Astrocyte (in vitro differentiated cells and primary cell): ENCODE measurements at regions not wholly inside any gene's neighbourhood (a gene's known extent, or its start where the extent isn't known, plus 50 kb on each side); places are given as distances from the start of the nearest gene placed in this dataset.
"Not testable (repeated sequence)": the region's sequence is repeated elsewhere in the genome, so short reads cannot be mapped to it uniquely, and the experiment has no call there.

Source experiments
- DNase-seq: peaks from one replicate; pipeline ENCODE4 v3.0.0-alpha.2; 2010; ENCODE audit warnings: low read depth
- FAIRE-seq: peaks from 2 replicates; lab custom pipeline; 2011; peaks lifted over from hg19 to GRCh38; lab: Jason Lieb, UNC
- H2AFZ ChIP-seq: 2 replicates; pipeline ENCODE4 v1.6.0; 2012; ENCODE audit warnings: low read depth, low read length, inconsistent platforms
- H3K27ac ChIP-seq: 2 replicates; pipeline ENCODE4 v1.5.1; 2011; ENCODE audit warnings: low read depth, low read length, inconsistent platforms
- H3K27me3 ChIP-seq: 2 replicates; pipeline ENCODE4 v1.6.0; 2011; ENCODE audit warnings: low read length, inconsistent platforms; ENCODE audit not compliant: insufficient read depth
- H3K36me3 ChIP-seq: 2 replicates; pipeline ENCODE4 v1.5.1; 2011; ENCODE audit warnings: low read length, inconsistent platforms; ENCODE audit not compliant: insufficient read depth
- H3K4me1 ChIP-seq: 2 replicates; pipeline ENCODE4 v1.5.1; 2011; ENCODE audit warnings: low read length, inconsistent platforms; ENCODE audit not compliant: insufficient read depth
- H3K4me2 ChIP-seq: 2 replicates; pipeline ENCODE4 v1.6.0; 2012; ENCODE audit warnings: low read length, inconsistent platforms
- H3K4me3 ChIP-seq: 2 replicates; pipeline ENCODE4 v1.5.1; 2011; ENCODE audit warnings: low read depth, mild to moderate bottlenecking, low read length, inconsistent platforms; ENCODE audit not compliant: insufficient read depth
- H3K79me2 ChIP-seq: 2 replicates; pipeline ENCODE4 v1.6.0; 2012; ENCODE audit warnings: mild to moderate bottlenecking, low read length, inconsistent platforms; ENCODE audit not compliant: insufficient read depth
- H3K9ac ChIP-seq: 2 replicates; pipeline ENCODE4 v1.6.0; 2012; ENCODE audit warnings: mild to moderate bottlenecking, low read length, inconsistent platforms
- H3K9me3 ChIP-seq: 2 replicates; pipeline ENCODE4 v1.5.1; 2012; ENCODE audit warnings: low read depth, mild to moderate bottlenecking, low read length, inconsistent platforms; ENCODE audit not compliant: insufficient read depth
- H4K20me1 ChIP-seq: 2 replicates; pipeline ENCODE4 v1.6.0; 2012; ENCODE audit warnings: low read length, inconsistent platforms; ENCODE audit not compliant: insufficient read depth
- H3K27ac Mint-ChIP-seq: one replicate; pipeline ENCODE4 v1.8.0; 2021; ENCODE audit warnings: mild to moderate bottlenecking, mixed read lengths; ENCODE audit not compliant: unreplicated experiment
- H3K27me3 Mint-ChIP-seq: one replicate; pipeline ENCODE4 v1.8.0; 2021; ENCODE audit warnings: low read depth, mixed read lengths; ENCODE audit not compliant: unreplicated experiment
- H3K36me3 Mint-ChIP-seq: one replicate; pipeline ENCODE4 v1.8.0; 2021; ENCODE audit warnings: low read depth, mixed read lengths; ENCODE audit not compliant: unreplicated experiment
- H3K4me1 Mint-ChIP-seq: one replicate; pipeline ENCODE4 v1.8.0; 2021; ENCODE audit warnings: low read depth, mixed read lengths; ENCODE audit not compliant: unreplicated experiment
- H3K4me3 Mint-ChIP-seq: one replicate; pipeline ENCODE4 v1.8.0; 2021; ENCODE audit warnings: mild to moderate bottlenecking, moderate library complexity, mixed read lengths; ENCODE audit not compliant: unreplicated experiment
- H3K9me3 Mint-ChIP-seq: one replicate; pipeline ENCODE4 v1.8.0; 2021; ENCODE audit warnings: mild to moderate bottlenecking, mixed read lengths; ENCODE audit not compliant: unreplicated experiment
- CTCF ChIP-seq: IDR thresholded peaks from 2 replicates; pipeline ENCODE4 v1.5.1; 2011; ENCODE audit warnings: low read depth, mild to moderate bottlenecking, inconsistent platforms, low read length, moderate library complexity; ENCODE audit not compliant: insufficient read depth
- EZH2 ChIP-seq: IDR thresholded peaks from 2 replicates; pipeline ENCODE4 v1.6.1; 2012; ENCODE audit warnings: mild to moderate bottlenecking, low read length, inconsistent platforms; ENCODE audit not compliant: insufficient read depth

DNA sequence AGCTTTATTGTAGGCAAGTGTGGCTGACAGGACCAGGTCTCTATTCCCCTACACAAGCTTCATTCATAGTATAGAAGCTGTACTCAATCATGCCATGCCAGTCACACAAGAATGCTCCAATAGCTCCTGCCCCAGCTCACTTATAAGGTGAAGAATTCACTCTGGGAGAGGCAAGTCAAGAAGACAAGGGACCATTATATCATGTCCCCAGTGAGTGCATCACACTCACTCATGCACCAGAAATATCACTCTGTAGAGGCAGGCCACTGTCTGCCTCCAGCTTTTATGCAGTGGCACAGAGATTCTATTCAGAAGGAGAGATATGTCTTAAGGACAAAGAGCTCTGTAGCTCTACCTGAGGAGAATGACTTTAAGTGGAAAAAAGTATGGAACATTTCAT is 263.2 kb downstream of the GJA1 start:
- no peaks in the 10 kb centered on the region for H3K27me3 ChIP-seq
- Mint-ChIP-seq H3K27me3 (no peaks in the 10 kb centered on the region), H3K4me1 (peaks cover 28% of the 10 kb centered on the region), H3K4me3 (no peak overlapping the region), H3K27ac (no peak overlapping the region), H3K36me3 (no peaks in the 10 kb centered on the region), H3K9me3 (peaks cover 3% of the 10 kb centered on the region)
- no peak overlapping the region for H2AFZ ChIP-seq
- no peak overlapping the region for H3K4me2 ChIP-seq
- H3K9me3 ChIP-seq, result no peaks in the 10 kb centered on the region
- FAIRE-seq, result no peak
- DNase-seq, result no peak
- H3K27ac ChIP-seq, result no peak overlapping the region
- H3K4me3 ChIP-seq, result no peak overlapping the region
- TF ChIP-seq EZH2 (no peak), CTCF (no peak)
- no peak overlapping the region for H3K9ac ChIP-seq
- peaks cover 16% of the 10 kb centered on the region for H3K4me1 ChIP-seq
- no peaks in the 10 kb centered on the region for H3K79me2 ChIP-seq
- no peaks in the 10 kb centered on the region for H4K20me1 ChIP-seq
- no peaks in the 10 kb centered on the region for H3K36me3 ChIP-seq

GRCh38 chr6:121703129-121703528 is 267.7 kb downstream of the GJA1 start:
- H2AFZ ChIP-seq, H3K27ac Mint-ChIP-seq, H3K27me3 ChIP-seq, H3K4me1 Mint-ChIP-seq, H3K4me3 Mint-ChIP-seq, H3K9me3 Mint-ChIP-seq, H3K4me1 ChIP-seq, H3K9me3 ChIP-seq, H3K27ac ChIP-seq, H3K79me2 ChIP-seq, H3K36me3 Mint-ChIP-seq, FAIRE-seq, H4K20me1 ChIP-seq, H3K27me3 Mint-ChIP-seq, H3K4me2 ChIP-seq, H3K9ac ChIP-seq, H3K36me3 ChIP-seq, H3K4me3 ChIP-seq, DNase-seq: not testable (repeated sequence)

DNA sequence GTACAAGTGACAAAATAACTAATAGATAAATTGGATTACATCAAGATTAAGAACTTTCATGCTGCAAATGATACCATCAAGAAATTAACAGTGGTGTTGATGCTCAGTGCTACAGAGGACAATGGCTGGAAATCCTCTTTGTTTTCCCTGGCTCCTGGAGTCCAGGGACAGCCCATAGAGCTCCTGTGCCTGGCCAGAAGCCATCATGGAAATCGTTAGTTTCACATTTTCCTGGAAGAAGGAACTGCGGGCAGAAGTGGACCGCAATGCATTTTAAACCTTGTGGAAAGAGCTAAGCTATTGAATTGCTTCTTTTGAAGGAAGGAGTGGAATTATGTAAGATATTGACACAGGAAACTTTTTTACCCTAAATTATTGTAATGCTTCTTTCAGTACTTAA is 276.0 kb downstream of the GJA1 start:
- Histone ChIP-seq H3K9me3 (no peaks in the 10 kb centered on the region), H3K36me3 (no peaks in the 10 kb centered on the region), H3K27me3 (no peaks in the 10 kb centered on the region), H4K20me1 (no peaks in the 10 kb centered on the region), H3K9ac (no peak overlapping the region), H3K4me3 (no peak overlapping the region), H2AFZ (no peak overlapping the region), H3K4me2 (no peak overlapping the region), H3K4me1 (no peaks in the 10 kb centered on the region), H3K27ac (no peak overlapping the region), H3K79me2 (no peaks in the 10 kb centered on the region)
- FAIRE-seq, result no peak
- Mint-ChIP-seq H3K4me1 (no peaks in the 10 kb centered on the region), H3K27ac (no peak overlapping the region), H3K36me3 (no peaks in the 10 kb centered on the region), H3K4me3 (no peak overlapping the region), H3K9me3 (no peaks in the 10 kb centered on the region), H3K27me3 (no peaks in the 10 kb centered on the region)
- DNase-seq, result no peak
- TF ChIP-seq EZH2 (no peak), CTCF (no peak)
